DMS153 treated with DMSO at 0.1 percent for 48 hours (cell line): ENCODE measurements at regions not wholly inside any gene's neighbourhood (a gene's known extent, or its start where the extent isn't known, plus 50 kb on each side); places are given as distances from the start of the nearest gene placed in this dataset.

Source experiments
- DNase-seq: peaks from one replicate; lab custom pipeline; 2025; ENCODE audit not compliant: unreplicated experiment; lab: John Stamatoyannopoulos, UW

DNA sequence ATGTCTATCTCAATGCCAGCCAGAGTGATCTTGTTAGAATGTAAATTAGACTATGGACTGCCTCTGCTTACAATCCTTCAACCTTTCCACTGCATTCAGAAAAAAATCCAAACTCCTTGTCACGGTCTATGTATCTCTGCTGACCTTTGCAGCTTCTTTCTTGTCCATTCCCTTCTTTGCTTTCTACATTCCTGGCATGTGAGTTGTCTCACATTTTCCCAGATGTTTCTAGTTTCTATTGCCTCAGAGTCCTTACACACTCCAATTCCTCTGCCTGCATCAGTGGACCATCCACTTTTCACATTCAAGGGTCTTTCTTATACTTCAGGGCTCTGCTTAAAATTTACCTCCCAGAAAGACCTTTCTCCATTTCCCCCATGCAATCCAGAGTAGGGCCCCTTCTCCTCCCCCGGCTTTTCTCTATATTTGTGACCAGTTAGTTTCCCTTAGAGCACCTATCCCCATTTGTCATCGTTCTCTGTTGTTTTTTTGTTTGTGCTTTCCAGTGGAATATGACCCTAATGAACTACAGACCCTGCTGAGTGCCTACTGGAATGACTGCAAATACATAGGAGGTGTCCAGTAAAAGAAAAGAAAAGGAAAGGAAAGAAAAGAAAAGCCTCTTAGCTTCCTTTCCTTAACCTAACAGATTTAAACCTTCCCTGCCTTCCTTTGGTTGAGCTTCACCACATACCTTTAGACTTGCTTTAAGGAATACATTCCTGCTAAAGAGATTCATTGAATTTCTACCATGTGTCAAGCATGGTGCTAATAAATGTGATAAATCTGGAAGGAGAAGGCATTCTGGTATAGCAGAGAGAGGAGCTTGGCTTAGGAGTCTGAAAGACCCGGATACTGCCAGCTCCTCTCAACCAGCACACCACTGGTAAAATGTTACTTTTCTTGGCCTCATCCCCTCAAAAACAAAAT is 102.0 kb downstream of the DIRAS3 start:
- DNase-seq: no peak

DNA sequence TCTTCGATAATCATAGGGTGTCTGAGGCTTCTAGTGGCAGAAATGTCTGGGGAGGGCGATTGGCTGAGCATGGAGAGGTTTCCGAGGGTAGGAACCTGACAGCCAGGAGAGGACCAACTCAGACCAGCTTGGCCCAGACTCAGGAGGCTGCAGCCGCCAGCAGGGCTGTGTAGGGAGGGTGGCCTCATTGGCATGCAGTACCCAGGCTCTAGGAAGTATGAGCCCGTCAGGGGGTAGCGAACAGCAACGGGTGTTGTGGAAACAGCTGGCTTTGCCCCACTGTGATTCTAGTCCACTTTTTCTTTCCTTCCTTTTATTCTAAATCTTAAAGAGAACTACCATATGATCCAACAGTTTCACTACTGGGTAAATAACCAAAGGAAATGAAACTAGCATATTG is 103.3 kb downstream of the DIRAS3 start:
- no peak for DNase-seq

DNA sequence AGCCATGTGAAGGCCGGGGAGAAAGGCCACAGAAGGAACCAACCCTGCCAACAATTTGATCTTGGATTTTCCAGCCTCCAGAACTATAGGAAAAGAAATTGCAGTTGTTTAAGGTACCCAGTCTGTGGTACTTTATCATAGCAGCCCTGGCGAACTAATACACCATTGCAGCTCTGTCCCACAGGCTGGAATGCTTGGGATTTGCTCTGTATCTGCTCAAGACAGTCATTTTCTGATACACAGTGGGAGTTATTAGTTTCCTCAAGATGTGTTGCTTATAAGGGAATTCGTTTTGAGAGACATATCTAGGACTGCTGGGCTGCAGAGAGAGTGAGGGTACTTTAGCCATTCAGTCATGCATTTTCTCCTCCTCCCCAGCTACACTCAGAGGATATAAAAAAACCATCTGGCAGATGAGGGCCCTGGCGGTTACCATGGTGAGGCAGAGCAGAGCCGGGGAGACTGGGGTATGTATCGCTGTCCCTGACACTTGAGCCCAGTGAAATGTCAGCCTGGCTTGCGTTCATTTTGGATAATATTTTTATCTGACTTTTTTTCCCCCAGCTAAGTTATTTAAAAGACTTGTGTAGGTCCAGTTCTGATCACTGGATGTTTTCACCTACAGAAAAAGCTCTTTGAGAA is 104.6 kb downstream of the DIRAS3 start:
- DNase-seq: peak; percentile 20

DNA sequence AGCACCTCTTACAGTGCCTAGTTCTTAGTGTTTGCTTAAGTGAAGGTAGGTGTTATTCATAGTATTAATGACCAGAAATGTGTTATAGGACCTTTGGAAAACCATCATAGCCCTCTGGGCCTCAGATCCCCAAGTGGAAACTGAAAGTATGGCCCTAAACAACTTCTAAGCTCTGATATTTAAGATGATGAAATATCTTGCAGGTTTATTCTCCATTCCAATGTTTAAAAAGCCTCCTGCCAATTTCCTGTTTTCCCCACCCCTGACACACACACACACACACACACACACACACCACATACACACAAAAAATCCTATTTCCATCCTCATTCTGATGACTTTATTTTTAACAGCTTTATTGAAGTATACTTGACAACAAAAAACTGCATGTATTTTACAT is 108.2 kb downstream of the DIRAS3 start:
- DNase-seq: no peak

DNA sequence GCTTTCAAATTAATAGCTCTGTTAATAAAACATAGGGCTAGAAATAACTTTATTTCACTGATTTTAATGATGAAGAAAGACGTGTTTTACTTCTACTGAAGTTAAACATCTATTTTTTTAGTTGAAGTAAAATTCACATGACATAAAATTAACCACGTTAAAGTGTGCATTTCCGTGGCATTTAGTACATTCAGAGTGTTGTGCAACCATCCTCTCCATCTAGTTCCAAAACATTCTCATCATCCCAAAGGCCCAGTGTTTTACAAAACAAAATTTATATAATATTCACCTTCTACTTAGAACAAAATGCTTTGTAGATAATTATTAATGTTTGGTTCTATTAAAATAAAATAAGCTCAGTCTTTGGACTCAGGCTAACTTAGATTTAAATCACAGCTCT is 108.5 kb upstream of the GNG12 start:
- DNase-seq: no peak

DNA sequence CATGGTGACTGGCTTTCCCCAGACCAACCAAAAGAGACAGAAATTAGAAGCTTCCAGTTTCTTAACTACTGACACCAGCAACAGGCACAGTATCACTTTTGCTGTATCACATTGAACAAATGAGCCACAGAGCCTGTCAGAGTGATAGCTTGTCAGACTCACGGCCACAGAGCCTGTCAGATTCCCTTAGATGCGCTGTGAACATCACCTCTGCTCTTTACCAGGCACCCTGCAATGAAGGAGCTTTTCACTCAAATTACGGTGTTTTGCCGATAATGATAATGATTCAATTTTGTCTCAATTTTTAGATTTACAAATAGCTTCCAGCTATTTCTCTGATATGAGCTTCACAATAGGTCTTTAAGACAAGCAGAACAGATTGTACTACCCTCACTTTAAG is 107.9 kb upstream of the GNG12 start:
- DNase-seq: no peak

DNA sequence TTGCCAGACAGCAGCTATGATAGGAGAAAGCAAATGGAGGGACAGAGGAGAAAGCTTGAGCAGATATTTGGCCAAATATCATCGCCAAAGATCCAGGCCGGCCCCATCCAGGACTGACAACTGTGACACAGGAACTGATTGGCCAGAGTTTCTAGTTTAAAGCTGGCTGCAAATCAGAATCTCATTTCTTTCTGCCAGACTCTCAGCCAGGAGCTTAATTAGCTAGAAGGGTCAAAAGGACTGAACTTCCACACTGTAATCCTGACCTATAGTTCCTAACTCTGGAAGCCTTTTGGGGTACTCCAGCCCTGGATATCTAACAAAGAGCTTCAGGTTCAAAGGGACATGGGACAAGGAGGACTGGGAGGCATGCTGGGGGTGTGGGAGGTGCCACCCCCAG is 106.7 kb upstream of the GNG12 start:
- DNase-seq: no peak

DNA sequence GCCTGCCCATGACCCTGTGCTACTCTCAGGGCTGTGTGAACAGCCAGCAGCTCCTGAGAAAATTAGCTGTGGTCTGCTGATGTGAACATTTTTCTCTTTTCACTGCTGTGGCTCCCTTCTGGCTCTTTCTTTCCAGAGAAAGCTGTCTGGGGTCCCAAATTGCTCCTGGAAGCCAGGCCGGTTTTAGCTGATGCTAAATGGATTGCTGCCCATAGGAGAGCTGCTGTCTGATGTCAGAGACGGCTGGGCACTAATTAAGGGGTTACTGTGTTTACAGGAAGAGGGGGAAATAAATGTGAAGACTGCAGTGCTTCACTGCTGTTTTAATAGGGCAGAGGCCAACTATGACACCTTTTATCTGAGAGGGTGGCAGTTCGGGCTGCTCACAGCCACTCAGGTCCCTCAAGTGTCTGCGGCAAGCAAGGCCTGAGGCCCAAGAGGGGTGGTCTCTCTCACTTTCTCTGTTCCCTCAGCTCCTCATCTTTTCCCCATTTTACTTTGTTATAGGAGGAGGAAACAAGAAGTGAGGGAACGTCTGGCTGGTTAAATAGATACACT is 106.0 kb upstream of the GNG12 start:
- no peak for DNase-seq

DNA sequence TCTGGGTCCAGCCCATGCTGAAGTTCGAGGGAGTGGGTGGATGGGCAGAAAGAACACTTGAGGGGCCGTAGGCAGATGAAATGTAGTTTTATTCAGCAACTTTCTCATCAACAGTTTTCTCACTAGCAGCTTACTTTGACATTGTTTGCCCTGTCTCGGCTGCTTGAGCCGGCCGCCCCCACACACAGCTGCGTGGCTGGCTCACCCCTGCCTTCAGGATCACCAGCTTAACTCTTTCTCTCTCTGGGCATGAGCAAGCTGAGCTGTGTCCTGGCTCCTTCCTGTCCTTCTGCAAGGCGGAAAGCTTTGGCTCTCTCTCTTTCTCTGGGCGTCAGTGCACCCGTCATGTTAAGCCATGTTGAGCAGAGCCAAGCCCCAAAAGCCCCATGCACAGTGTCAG is 104.4 kb upstream of the GNG12 start:
- no peak for DNase-seq

DNA sequence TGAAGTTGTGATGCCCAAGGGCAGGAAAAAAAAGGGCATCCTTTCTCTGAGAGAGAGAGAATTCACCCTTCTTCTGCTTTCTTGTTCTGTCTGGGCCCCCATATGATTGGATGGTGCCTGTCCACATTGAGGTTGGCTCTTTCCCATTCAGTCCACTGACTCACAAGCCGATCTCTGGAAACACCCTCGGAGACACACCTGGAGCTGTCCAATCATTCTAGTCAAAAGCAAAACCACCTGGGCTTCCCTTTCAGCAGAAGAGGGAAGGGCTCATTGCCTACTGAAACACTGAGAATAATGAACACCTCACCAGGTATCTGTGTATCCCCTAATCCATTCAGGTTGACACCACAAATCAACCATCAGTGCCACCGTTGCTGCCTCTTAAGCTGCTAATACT is 103.7 kb upstream of the GNG12 start:
- no peak for DNase-seq

DNA sequence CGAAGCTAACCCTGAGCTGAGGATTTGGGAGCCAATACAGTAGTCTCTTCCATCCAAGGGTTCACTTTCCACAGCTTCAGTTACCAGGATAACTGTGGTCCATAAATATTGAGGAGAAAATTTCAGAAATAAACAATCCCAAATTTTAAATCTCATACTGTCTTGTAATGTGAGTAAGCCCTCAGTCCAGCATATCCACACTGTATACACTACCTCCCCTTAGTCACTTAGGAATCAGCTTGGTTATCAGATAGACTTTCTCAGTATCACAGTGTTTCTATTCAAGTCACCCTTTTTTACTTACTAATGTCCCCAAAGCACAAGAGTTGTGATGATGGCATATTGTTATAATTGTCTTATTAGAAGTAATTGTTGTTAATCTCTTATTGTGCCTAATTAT is 102.3 kb upstream of the GNG12 start:
- DNase-seq: no peak

DNA sequence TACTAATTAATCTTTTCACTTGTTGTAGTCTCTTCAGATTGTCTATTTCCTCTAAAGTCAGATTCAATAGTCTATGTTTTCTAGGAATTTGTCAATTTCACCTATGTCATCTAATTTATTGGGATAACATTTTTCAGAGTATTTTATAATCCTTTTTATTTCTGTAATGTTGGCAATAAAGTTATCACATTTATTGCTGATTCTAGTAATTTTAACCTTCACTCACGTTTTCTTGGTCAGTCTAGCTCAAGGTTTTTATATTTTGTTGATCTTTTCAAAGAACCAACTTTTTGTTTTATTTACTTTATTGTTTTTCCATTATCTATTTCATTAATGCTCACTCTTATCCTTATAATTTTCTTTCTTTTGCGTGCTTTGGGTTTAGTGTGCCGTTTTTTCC is 97.9 kb upstream of the GNG12 start:
- DNase-seq: no peak

DNA sequence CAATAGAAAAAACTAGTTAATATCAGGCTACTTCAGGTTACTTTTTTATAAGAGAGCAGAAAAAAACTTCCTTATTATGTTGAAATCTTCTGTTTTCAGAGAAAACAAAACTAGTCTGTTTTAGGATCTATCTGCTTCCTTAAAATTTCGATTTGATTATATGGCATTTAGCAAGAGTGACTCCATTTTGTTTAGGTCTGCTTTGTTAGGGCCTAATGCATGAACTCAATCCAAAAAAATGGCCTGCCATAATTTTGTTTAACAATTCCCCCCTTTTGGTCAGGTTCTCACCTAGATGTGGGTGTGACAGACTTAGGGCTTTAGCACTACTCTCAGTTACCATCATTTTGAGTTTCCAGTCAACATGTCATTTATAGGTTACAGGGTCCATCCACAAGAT is 89.8 kb upstream of the GNG12 start:
- DNase-seq: no peak

DNA sequence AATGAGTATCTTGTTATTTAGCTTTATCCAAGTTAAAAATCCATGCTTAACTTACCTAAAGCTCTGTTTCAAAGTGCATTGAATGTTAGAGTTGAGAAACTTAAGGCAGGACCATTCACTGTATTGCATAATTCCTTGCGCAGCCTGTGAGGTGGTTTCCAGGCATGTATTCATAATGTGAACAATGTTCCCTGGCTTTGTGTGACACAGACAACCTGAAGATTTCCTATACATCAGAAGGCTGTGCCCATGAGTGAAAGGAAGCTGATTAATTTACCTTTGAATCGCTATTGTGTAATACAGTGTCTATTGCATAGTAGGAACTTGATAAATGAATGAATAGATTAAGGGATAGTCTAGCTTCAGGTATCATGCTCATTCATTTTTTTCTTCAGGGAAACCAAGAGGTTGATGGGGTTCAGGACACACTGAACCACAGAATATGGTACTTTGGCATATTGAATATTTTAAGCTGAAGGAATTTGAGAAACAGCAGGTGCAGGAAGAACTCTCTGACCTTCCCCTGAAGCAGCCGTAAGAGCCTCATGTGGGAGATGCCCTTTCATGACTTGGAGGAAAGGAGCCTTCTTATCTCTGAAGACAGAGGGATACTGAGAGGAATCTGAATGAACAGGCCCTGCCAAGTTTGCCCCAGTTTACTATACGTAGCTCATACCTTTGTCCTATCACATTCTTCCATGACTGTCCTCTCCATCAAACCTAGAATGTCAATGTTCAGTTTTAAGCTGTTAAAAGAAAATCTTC is 88.6 kb upstream of the GNG12 start:
- no peak for DNase-seq

DNA sequence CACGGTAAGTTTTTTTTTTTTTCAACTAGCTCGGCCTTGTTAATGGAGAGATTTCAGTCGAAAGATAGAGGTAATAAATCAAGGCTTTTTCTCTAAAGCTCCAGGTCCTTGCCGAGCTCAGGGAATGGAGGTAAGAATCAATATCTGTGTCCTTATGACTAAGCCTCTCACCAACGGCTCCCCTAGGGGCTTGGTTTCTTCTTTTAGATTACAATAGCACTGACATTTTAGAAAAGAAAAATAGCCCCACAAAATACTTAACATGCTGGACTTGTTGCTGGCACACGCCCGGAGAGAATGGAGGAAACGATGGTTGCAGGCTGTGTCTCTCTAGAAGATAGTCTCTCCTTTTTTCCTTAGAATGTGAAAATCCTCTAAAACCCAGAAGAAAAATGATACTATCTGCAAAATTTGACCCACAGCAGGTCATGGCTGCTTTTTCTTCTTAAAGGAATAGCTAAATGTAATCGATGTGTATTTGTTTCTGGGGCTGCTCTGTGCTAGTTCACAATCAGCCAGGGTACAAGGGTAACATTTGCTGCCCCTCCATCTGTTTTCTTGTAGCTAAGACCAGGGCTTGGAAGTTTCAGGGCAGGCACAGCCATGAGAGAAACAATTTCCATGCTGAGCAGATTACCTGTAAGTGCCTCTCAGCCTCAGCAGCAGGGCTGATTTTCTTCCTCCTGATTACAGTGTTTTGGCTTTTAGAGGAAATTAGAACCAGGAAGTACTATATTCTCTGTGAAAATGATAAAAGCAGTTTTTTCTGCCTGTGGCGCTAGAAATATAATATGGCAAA is 86.2 kb upstream of the GNG12 start:
- no peak for DNase-seq

DNA sequence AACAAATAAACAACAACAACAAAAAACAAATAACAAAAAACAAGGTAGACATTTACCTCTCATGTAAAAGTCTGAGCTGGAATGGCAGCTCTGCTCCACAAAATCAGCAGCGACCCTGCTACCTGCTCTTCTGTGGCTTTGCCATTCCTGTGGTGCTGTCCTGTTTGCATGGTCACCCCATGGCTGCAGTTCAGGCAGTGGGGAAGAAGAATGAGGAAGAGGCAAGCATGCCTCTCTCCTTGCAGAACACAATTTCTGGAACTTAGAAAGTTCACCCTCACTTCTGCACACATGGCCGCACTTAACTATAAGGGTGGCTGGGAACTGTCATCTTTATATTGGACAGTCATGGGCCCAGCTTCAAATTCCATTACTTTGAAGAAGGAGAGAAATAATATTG is 84.8 kb upstream of the GNG12 start:
- DNase-seq: no peak

DNA sequence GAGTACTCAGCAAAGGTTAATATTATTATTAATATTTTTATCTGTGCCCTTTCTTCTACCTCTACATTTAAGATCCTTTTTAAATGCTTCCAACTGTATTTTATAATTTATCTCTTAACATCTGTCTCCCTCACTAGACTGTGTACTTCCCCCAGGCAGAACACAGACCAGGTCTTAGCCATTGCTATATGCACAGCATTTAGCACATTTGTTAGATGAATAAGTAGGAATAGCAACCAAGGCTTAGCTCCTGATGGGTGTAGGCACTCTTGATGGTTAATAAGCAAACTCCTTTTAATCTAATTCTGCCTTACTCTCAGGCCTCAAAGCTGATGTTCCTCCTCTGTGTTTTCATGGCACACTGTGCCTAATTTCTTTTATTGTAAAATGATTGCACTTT is 83.7 kb upstream of the GNG12 start:
- no peak for DNase-seq

DNA sequence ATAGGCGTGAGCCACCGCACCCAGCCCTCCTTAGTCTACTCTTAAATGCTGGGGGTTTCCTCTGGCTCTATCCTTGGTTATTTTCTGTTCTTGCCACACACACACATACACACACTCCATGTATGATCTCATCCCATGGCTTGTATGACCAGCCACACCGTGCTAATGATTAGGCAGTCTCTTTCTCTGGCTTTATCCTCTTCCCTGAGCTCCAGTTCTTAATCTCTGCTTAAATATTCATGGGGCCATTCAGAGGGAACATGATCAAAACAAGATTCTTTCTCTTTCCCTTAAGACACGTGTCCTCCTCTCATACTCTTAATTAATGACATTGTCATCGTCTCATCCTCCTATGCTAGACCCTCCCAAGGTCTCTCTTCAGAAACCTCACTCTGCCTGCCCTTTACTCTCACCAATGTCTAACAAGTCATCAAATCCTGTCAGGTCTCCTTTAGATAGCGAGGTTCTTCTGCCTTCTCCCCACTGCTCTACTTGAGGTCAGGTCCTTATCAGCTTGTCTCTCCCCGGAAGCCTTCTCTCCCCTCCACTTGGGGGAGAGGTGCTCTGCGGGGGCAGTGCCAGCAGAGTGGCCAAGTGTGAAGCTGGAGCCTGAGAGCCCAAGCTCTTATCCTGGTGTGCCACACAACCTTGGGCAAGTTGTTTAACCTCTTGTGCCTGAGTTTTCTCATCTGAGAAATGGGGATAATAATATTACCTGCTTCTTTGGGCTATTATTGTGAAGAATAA is 83.0 kb upstream of the GNG12 start:
- no peak for DNase-seq

DNA sequence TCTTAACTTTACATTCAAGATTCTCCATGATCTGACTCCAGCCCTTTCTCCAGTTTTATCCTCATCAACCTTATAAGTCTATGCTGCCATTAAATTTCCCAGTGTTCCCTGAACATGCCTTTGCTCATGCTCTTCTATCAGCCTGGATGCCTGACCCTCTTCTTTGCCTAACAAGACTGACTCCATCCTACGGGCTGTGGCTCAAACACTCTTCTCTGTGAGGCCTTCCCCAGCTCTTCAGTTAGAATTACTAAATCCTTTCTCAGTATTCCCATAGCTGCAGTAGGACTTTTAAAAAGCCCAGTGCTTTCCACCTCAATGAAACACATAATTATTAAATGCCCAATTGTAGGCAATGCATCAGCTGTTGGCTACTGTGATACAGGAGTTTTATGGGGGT is 76.5 kb upstream of the GNG12 start:
- no peak for DNase-seq
